Naive thymus-derived CD8-positive, alpha-beta T cell (primary cell): ENCODE measurements at regions not wholly inside any gene's neighbourhood (a gene's known extent, or its start where the extent isn't known, plus 50 kb on each side); places are given as distances from the start of the nearest gene placed in this dataset.
A peak's percentile ranks its signal among the peaks of the same experiment; 100 is the strongest.
"Not testable (repeated sequence)": the region's sequence is repeated elsewhere in the genome, so short reads cannot be mapped to it uniquely, and the experiment has no call there.

Source experiments
- ATAC-seq, 2 donors: fragments of 150-1000 bp; cut with Tn5 transposase in 1 of 2; sonication (Bioruptor Pico), chemical (Tn5 transposase) in 1 of 2; 1 replicate in 1 of 2; 2 replicates in 1 of 2; pipeline ENCODE4 v1.10.0; 2021; ENCODE audit warnings: mild to moderate bottlenecking in 2 of 2, moderate library complexity in 2 of 2
- POLR2A ChIA-PET: fragments of 350-600 bp; sonication (Branson Sonifier 250); formaldehyde crosslinking; loops from one replicate; lab custom pipeline; 2021; ENCODE audit warnings: antibody characterized with exemption; lab: Charles Lee
- DNase-seq, 10 donors: peaks; one replicate each; pipeline versions ENCODE4 v3.0.0 to v3.0.0-alpha.2; 2020 to 2022
- H3K27ac Mint-ChIP-seq, 10 donors: one replicate each; pipeline ENCODE4 v1.8.0; 2020 to 2022; ENCODE audit warnings: mild to moderate bottlenecking in 10 of 10, mixed read lengths in 10 of 10, moderate library complexity in 4 of 10, inconsistent platforms in 1 of 10
- H3K27me3 Mint-ChIP-seq, 5 donors: one replicate each; pipeline ENCODE4 v1.8.0; 2021 to 2022; ENCODE audit warnings: mixed read lengths in 5 of 5
- H3K36me3 Mint-ChIP-seq, 3 donors: one replicate each; pipeline ENCODE4 v1.8.0; 2020 to 2022; ENCODE audit warnings: mixed read lengths in 3 of 3, mild to moderate bottlenecking in 2 of 3, inconsistent platforms in 1 of 3
- H3K4me1 Mint-ChIP-seq, 4 donors: one replicate each; pipeline ENCODE4 v1.8.0; 2021 to 2022; ENCODE audit warnings: mixed read lengths in 4 of 4
- H3K4me3 Mint-ChIP-seq, 10 donors: one replicate each; pipeline ENCODE4 v1.8.0; 2020 to 2022; ENCODE audit warnings: mild to moderate bottlenecking in 10 of 10, mixed read lengths in 10 of 10, moderate library complexity in 6 of 10, inconsistent platforms in 1 of 10
- H3K9me3 Mint-ChIP-seq, 9 donors: one replicate each; pipeline ENCODE4 v1.8.0; 2020 to 2022; ENCODE audit warnings: mixed read lengths in 9 of 9, mild to moderate bottlenecking in 3 of 9, inconsistent platforms in 1 of 9, moderate library complexity in 1 of 9

DNA sequence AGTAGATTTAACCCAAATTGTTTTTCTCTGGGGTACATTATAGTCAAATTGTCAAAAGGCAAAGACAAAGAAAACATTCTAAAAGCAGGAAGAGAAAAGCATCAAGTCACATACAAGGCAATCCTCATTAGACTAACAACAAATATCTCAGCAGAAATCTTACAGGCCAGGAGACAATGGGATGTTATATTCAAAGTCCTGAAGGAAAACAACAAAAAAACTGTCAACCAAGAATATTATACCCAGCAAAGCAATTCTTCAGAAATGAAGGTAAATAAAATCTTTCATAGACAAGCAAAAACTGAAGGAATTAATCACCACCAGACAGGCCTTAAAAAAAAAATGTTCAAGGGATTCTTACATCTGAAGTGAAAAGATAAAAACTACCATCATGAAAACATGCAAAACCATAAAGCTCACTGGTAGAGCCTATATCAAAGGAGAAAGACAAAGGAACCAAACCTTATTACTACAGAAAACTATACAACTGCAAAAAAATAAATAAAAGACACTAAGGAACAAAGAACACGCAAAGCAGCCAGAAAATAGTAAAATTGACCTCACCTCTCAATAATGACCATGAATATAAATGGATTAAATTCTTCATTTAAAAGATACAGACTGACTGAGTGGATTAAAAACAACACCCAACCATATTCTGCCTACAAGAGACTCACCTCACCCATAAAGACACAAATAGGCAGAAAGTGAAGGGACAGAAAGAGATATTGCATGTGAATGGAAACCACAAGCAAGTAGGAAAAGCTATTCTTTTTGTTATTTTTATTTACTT lies 113.8 kb upstream of the ZC3H11B start:
- no peak for ATAC-seq
- peaks cover 5 to 50% (median 25%) of the 10 kb centered on the region in 9 donors for H3K9me3 Mint-ChIP-seq
- no peak overlapping the region for H3K4me3 Mint-ChIP-seq
- H3K36me3 Mint-ChIP-seq, result peaks cover 0 to 17% (median 2%) of the 10 kb centered on the region in 3 donors
- no peaks in the 10 kb centered on the region for H3K27me3 Mint-ChIP-seq
- no peaks in the 10 kb centered on the region for H3K4me1 Mint-ChIP-seq
- DNase-seq, result no peak
- POLR2A ChIA-PET, result no interaction called here
- H3K27ac Mint-ChIP-seq, result no peak overlapping the region

DNA sequence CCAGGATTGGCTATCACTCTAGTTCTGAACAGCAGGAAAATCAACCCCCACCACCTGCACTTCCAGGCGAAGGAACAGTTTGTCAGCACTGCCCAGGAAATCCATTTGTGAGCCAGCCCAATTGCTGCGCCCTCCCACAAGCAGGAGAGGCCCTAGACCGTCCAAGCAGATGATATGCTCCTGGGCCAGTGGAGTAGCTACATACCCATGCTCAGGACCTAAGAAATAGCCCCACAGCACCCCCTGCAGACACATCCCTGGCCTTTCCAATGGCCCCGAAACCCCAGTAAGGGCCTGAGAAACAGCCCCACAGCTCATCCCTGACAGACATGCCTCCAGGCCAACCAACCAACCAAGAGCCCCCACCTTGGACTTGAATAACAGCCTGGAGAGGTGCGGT lies 111.5 kb upstream of the ZC3H11B start:
- ATAC-seq, result no peak
- Mint-ChIP-seq H3K27me3 (no peaks in the 10 kb centered on the region), H3K36me3 (peaks cover 0 to 17% (median 2%) of the 10 kb centered on the region in 3 donors), H3K4me3 (no peak overlapping the region), H3K27ac (no peak overlapping the region), H3K4me1 (no peaks in the 10 kb centered on the region), H3K9me3 (peaks cover 5 to 54% (median 26%) of the 10 kb centered on the region in 9 donors)
- DNase-seq, result no peak
- POLR2A ChIA-PET, result no interaction called here

DNA sequence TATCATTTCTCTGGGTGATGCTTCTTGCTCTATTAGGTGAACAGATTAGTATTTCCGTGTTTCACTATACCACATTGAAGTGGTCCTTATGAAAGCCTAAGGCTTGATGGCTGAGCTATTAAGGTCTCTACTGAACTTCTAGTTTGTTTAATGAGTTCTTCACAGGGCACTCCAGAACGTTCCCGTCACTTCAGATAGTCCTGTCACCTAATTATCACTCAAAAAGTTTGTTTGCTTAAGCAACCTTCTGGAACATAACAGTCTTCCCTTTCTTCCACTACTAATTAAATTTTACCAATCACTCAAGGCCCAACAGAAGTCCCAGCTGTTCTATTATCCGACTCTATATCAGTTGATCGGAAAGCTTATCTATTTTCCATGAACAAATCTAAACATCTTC lies 104.6 kb upstream of the ZC3H11B start:
- no peak overlapping the region for H3K4me3 Mint-ChIP-seq
- no peaks in the 10 kb centered on the region for H3K4me1 Mint-ChIP-seq
- DNase-seq (no peak), ATAC-seq (no peak)
- H3K27ac Mint-ChIP-seq, result no peak overlapping the region
- H3K9me3 Mint-ChIP-seq, result peaks cover 0 to 11% (median 0%) of the 10 kb centered on the region in 9 donors
- H3K27me3 Mint-ChIP-seq, result peaks cover 0 to 4% (median 0%) of the 10 kb centered on the region in 5 donors
- POLR2A ChIA-PET, result no interaction called here
- H3K36me3 Mint-ChIP-seq, result no peaks in the 10 kb centered on the region

DNA sequence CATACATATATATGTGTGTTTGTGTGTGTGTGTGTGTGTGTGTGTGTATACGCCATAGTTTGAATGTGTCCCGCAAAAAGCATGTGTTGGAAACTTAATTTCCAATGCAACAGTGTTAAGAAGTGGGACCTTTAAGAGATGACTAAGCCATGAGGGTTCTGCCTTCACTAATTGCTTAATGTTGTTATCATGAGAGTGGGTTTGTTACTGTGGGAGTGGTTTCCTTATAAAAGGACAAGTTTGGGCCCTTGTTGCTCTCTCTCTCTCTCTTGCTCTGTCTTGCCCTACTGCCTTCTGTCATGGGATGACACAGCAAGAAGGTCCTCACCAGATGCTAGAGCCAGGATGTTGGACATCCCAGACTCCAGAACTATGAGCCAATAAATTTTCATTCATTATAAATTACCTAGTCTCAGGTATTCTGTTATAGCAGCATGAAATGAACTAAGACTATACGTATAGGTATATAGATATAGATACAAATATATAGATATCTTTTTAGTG lies 103.8 kb upstream of the ZC3H11B start:
- Mint-ChIP-seq H3K9me3 (peaks cover 0 to 11% (median 0%) of the 10 kb centered on the region in 9 donors), H3K27ac (no peak overlapping the region), H3K27me3 (peaks cover 0 to 4% (median 0%) of the 10 kb centered on the region in 5 donors), H3K36me3 (no peaks in the 10 kb centered on the region), H3K4me1 (no peaks in the 10 kb centered on the region), H3K4me3 (no peak overlapping the region)
- POLR2A ChIA-PET, result no interaction called here
- ATAC-seq (no peak), DNase-seq (no peak)

DNA sequence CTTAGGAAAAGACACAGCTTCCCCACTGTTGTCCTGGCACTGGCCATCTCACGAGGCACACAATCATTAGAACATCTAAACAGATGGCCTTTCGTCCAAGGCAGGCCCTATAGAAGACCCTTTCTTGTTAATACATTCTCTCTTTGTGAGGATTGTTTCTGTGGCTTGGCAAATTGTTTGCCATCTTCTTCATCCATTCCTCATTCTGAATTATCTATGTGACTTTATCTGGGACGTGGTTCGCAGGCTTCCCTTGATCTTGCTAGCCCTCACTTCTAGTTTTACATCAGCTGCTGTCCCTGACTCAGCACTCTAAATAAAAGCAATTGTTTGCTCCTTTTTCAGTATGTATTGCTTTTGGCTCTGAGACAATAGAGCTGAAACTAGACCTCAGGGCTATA lies 101.1 kb upstream of the ZC3H11B start:
- H3K4me1 Mint-ChIP-seq, result no peaks in the 10 kb centered on the region
- H3K36me3 Mint-ChIP-seq, result no peaks in the 10 kb centered on the region
- peaks cover 0 to 9% (median 0%) of the 10 kb centered on the region in 9 donors for H3K9me3 Mint-ChIP-seq
- peaks cover 0 to 9% (median 3%) of the 10 kb centered on the region in 5 donors for H3K27me3 Mint-ChIP-seq
- ATAC-seq (no peak), DNase-seq (no peak)
- POLR2A ChIA-PET, result no interaction called here
- H3K4me3 Mint-ChIP-seq, result no peak overlapping the region
- no peak overlapping the region for H3K27ac Mint-ChIP-seq

DNA sequence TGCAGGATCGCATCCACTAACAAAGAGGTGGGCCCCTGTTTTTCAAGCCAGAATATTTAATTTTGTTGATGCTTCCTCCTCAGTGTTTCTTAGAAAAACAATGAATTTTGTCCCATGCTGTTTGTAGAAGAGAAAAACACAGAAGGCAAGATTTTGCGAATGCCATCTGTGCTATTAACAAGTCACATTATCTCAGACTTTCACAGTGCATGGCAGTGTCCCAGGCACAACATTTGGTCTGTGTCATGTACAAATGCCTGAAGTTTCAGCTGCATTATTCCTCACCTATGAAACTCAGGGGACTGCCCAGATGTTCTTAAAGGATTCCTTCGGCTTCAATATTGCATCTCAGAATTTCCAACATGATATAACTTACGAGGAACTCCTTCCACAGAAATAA lies 99.6 kb upstream of the ZC3H11B start:
- no peaks in the 10 kb centered on the region for H3K4me1 Mint-ChIP-seq
- H3K9me3 Mint-ChIP-seq, result peaks cover 0 to 7% (median 3%) of the 10 kb centered on the region in 9 donors
- H3K36me3 Mint-ChIP-seq, result no peaks in the 10 kb centered on the region
- no peak overlapping the region for H3K4me3 Mint-ChIP-seq
- no peak overlapping the region for H3K27ac Mint-ChIP-seq
- H3K27me3 Mint-ChIP-seq, result peaks cover 0 to 9% (median 3%) of the 10 kb centered on the region in 5 donors
- POLR2A ChIA-PET, result no interaction called here
- DNase-seq (no peak), ATAC-seq (no peak)

DNA sequence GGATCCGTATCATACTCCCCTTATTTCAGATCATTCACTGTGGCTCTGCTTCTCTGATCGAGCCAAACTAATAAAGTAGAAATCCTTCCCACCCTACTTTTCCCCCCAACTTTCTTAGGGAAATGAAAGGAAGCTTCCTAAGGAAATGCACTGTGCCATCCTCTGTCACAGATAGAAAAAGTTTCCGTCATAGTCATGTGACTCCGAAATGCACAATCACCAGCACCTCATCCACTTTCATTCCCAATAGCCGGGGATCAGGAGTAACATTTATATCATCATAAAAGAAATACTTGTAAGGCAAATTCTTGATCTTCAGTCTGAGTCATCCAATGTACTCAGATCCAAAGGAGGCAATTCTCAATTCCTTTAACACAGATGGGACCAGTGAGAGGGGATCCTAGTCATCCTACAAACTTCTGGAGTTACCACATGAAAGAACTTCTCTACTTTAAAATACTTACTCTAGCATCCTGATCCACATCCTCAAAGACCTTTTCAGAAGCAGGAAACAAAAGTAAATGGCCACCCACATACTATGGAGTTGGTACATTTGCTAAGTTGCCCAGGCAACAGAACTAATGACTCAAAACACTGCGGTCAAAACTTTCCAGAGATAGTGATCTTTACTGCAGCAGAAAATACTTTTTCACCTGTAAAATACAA lies 97.8 kb upstream of the ZC3H11B start:
- H3K4me1 Mint-ChIP-seq, result no peaks in the 10 kb centered on the region
- peaks cover 0 to 7% (median 4%) of the 10 kb centered on the region in 9 donors for H3K9me3 Mint-ChIP-seq
- no peak for ATAC-seq
- peak overlapping the region in 1 of 10 donors; percentile 41 for H3K27ac Mint-ChIP-seq
- peaks cover 0 to 9% (median 3%) of the 10 kb centered on the region in 5 donors for H3K27me3 Mint-ChIP-seq
- DNase-seq, result no peak
- H3K36me3 Mint-ChIP-seq, result no peaks in the 10 kb centered on the region
- POLR2A ChIA-PET, result no interaction called here
- H3K4me3 Mint-ChIP-seq, result peak overlapping the region in 1 of 10 donors; percentile 30

DNA sequence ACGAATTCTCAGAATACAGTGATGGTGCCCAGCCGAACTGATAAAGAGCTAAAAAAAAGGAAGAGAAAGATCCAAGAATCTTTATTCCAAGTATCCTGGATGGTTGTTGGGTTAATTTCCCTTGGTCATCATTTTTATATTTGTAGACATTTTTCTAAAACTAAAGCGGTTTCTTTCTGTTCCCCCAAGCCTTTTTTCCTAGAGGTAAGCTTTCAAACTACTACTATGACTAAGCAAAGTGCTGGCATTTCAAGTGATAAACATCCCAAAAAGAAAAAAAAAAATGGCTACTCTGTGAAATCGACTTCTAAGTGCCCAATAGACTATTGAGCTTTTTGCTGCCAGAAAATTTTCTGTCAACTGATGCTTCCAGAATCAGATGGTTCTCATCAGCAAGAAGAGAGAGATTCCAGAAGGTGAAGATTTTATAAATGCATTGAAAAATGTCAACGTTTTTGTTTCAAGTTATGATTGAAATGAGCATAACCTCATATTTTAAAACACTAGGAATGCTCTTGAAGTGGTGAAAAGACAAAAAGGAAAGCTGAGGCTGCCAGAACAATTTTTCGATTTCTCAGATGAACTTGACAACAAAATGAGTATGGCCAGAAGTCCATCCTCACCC lies 96.1 kb upstream of the ZC3H11B start:
- Mint-ChIP-seq H3K4me3 (no peak overlapping the region), H3K4me1 (no peaks in the 10 kb centered on the region), H3K27ac (no peak overlapping the region), H3K36me3 (no peaks in the 10 kb centered on the region), H3K27me3 (peaks cover 0 to 9% (median 0%) of the 10 kb centered on the region in 5 donors), H3K9me3 (peaks cover 0 to 12% (median 4%) of the 10 kb centered on the region in 9 donors)
- DNase-seq, result no peak
- POLR2A ChIA-PET, result no interaction called here
- no peak for ATAC-seq

DNA sequence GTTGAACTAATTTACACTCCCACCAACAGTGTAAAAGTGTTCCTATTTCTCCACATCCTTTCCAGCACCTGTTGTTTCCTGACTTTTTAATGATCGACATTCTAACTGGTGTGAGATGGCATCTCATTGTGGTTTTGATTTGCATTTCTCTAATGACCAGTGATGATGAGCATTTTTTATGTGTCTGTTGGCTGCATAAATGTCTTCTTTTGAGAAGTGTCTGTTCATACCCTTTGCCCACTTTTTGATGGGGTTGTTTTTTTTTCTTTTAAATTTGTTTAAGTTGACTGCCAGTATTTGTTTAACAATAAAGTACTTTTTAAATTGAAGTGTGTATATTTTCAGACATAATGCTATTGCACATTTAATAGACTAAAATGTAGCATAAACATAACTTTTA lies 95.0 kb upstream of the ZC3H11B start:
- peaks cover 0 to 12% (median 4%) of the 10 kb centered on the region in 9 donors for H3K9me3 Mint-ChIP-seq
- DNase-seq, H3K27ac Mint-ChIP-seq, H3K4me1 Mint-ChIP-seq, H3K27me3 Mint-ChIP-seq, POLR2A ChIA-PET, H3K36me3 Mint-ChIP-seq, H3K4me3 Mint-ChIP-seq, ATAC-seq: not testable (repeated sequence)

DNA sequence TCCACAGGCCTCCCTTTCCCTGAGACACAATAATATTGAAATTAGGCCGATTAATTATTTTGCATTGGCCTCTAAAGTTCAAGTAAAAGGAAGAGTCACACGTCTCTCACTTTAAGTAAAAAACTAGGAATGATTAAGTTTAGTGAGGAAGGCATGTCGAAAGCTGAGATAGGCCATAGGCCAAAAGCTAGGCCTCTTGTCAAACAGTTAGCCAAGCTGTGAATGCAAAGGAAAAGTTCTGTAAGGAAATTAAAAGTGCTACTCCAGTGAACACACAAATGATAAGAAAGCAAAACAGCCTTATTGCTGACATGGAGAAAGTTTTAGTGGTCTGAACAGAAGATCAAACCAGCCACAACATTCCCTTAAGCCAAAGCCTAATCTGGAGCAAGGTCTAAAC lies 91.4 kb upstream of the ZC3H11B start:
- H3K27ac Mint-ChIP-seq, H3K4me1 Mint-ChIP-seq, H3K27me3 Mint-ChIP-seq, ATAC-seq, DNase-seq, H3K36me3 Mint-ChIP-seq, H3K4me3 Mint-ChIP-seq, POLR2A ChIA-PET: not testable (repeated sequence)
- H3K9me3 Mint-ChIP-seq, result peaks cover 0 to 16% (median 4%) of the 10 kb centered on the region in 9 donors

DNA sequence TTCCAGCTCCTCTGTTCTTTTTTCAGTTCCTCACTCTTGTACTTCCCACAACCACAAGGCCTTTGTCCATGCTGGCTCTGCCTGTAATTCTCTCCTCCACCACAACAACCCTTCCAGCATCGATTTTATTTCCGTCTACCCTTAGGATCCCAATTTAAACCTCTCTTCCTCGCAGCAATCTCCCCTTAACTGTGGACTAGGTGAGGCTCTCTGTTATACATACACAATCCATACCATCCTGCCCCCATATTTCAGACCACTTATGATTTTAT lies 90.4 kb upstream of the ZC3H11B start:
- DNase-seq (no peak), ATAC-seq (no peak)
- POLR2A ChIA-PET, result no interaction called here
- Mint-ChIP-seq H3K27me3 (peaks cover 0 to 9% (median 0%) of the 10 kb centered on the region in 5 donors), H3K27ac (no peak overlapping the region), H3K36me3 (no peaks in the 10 kb centered on the region), H3K4me3 (no peak overlapping the region), H3K4me1 (no peaks in the 10 kb centered on the region), H3K9me3 (peaks cover 0 to 16% (median 2%) of the 10 kb centered on the region in 9 donors)

DNA sequence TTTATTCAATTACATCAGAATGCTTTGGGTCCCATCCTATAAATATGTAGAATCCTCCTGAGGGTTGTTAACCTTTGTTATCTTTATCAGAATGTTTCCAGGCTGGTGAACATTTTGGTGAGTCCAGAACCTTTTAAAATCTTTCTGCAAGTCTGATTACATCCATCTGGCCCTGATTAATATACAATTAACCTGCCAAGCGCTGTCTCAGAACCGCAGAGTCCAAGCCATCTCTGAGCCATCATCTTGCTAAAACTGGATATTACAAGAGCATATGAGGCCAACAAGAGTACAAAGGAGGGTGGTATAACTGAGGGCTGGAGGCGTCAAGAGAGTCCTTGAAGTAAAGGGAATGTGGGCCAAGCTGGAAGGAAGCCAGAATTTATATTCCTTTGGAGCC lies 88.6 kb upstream of the ZC3H11B start:
- Mint-ChIP-seq H3K4me1 (no peaks in the 10 kb centered on the region), H3K36me3 (no peaks in the 10 kb centered on the region), H3K9me3 (peaks cover 0 to 15% (median 0%) of the 10 kb centered on the region in 9 donors), H3K27me3 (peaks cover 0 to 9% (median 2%) of the 10 kb centered on the region in 5 donors), H3K27ac (no peak overlapping the region), H3K4me3 (no peak overlapping the region)
- ATAC-seq (no peak), DNase-seq (no peak)
- POLR2A ChIA-PET, result no interaction called here

DNA sequence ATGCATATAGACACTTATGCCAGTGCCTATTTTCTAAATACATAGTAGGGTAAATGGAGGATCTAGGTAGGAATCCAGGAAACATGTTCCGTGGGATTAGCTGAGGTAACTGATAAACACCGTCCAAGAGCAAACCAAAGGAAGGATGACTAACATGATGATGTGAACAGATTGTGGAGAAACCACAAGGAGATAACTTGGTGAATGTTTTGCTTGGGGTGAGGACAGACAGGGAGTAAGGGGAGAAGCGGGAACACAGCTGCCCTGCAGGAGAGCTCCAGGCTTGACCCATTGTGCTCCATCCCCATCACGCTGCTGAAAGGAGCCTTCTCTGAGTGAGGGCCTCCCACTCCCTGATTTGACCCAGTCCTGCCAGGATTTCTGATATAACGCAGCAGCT lies 87.0 kb upstream of the ZC3H11B start:
- peaks cover 0 to 9% (median 2%) of the 10 kb centered on the region in 5 donors for H3K27me3 Mint-ChIP-seq
- no peaks in the 10 kb centered on the region for H3K36me3 Mint-ChIP-seq
- no peak overlapping the region for H3K27ac Mint-ChIP-seq
- DNase-seq (no peak), ATAC-seq (no peak)
- H3K4me3 Mint-ChIP-seq, result no peak overlapping the region
- POLR2A ChIA-PET, result no interaction called here
- H3K9me3 Mint-ChIP-seq, result peaks cover 0 to 8% (median 0%) of the 10 kb centered on the region in 9 donors
- no peaks in the 10 kb centered on the region for H3K4me1 Mint-ChIP-seq
